GM12874 (cell line): ENCODE measurements at regions not wholly inside any gene's neighbourhood (a gene's known extent, or its start where the extent isn't known, plus 50 kb on each side); places are given as distances from the start of the nearest gene placed in this dataset.
A peak's percentile ranks its signal among the peaks of the same experiment; 100 is the strongest.

Experiments
- CTCF ChIP-seq: IDR thresholded peaks from 2 replicates; pipeline ENCODE4 v1.5.1; 2011; ENCODE audit warnings: low read depth, mild to moderate bottlenecking, control low read depth, low read length, moderate library complexity; ENCODE audit not compliant: insufficient read depth

DNA sequence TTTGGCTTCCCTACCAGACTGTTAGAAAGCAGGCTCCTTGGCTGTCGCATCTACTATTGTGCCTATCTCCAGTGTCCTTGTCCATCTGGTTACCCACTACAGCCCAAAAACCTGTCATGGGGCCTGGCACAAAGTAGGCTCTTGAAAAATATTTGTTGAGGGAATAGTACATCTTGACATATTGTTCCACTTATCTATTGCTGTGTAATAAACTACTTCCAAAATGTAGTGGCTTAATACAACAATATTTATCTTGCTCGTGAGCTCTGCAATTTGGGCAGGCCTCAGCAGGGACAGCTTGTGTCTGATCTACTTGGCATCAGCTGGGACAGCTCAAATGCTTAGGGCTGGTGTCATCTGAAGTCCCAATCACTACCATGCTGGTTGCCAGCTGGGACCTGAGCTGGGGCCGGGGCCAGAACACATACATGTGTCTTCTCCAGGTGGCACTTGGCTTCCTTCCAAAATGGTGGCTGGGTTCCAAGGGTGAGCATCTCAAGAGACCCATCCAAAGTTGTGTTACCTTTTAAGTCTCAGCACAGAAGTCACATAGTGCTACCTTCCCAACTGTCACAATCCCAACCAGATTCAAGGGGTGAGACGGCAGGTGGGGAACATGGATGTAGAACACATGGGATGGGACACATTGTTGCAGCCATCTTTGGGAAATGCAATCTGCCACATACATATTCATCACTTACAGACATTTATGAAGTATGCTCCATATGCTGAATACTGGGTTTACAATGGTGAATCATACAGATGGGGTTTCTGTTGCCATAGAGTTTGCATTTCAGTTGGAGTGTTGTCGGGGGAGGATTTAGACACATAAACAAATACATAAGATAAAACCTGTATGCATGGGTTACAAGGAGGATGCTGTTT lies 134.2 kb downstream of the FOXI3 start:
- TF ChIP-seq CTCF = no peak

- no peak for TF ChIP-seq CTCF
Observed at GRCh38 chr2:88310787-88311186, 140.6 kb downstream of the THNSL2 start.

DNA sequence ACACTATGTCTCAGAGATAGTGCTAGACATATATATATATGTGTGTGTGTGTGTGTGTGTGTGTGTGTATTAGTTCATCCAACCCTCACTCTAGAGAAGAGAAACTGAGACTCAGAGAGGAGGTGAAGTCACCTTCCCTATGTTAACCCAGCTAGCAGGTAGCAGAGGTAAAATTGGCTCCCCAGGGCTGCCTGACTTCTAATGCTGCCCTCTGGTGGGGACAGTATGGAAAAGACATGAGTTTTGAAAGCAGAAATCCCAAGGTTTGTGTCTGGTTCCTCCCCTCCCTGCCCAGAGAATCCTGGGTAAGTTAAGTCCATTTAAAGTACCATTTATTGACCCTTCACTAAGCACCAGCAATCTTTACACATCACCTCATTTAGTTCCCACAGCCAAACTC lies 137.7 kb downstream of the THNSL2 start:
- TF ChIP-seq CTCF = peak; percentile 43; the same call in 1 of the 2 replicates

GRCh38 chr2:88303865-88304264 lies 133.7 kb downstream of the THNSL2 start:
- TF ChIP-seq CTCF = no peak

DNA sequence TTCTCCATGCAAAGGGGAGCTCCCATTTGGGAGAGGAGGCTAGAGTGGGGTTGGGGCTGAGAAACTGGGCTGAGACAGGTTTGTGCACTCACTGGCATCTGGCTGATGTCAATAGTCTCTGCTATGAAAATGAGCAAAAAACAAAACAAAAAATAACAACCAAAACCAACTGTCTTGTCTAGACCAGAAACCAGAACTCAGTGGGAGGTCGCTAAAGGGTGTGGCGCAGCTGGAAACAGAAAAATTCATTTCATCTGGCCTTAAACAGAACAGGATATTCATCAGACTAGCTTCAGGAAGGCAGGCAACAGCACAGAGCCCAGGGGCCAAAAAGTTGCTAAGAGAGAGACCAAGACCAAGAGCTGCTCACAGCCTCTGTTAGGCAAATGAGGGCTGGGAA lies 126.1 kb downstream of the THNSL2 start:
- TF ChIP-seq CTCF = no peak

DNA sequence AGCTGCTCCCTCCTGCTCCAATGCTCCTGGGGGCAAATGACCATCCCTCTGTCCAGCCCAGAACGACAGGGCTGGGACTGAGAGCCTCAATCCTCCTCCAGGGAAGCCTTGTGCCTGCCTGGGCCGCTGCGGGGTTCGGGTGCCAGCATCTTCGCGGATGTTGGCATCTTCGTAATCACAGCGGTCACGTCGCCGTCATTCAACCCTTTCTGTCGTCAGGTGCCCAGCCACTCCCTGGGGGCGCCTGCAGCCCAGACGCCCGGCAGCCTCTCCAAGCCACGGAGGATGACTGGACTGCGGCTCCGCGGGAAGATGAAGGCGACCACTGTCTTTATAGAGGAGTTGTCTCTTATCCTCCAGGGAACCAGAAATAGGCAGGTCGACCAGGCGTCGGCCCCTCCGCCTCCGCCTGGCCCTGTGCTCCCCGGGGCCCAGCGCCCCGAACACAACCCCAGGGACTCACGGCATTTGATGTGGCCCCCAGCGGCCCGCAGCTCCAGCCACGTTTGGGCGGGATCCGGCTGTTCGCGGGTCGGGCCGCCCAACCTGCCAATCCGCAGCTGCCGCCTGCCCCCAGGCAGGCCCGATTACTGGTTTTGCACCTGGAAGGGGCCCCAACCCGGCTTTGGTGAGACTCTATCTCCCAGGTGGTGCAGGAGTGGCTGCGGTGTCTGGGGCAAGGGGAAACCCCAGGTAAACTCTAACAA lies 113.9 kb downstream of the THNSL2 start:
- TF ChIP-seq CTCF = no peak
